Mammary epithelial cell (primary cell): ENCODE measurements at regions not wholly inside any gene's neighbourhood (a gene's known extent, or its start where the extent isn't known, plus 50 kb on each side); places are given as distances from the start of the nearest gene placed in this dataset.

ENCODE experiments used
- EZH2 ChIP-seq: IDR thresholded peaks from 2 replicates; pipeline ENCODE4 v1.6.1; 2012; ENCODE audit warnings: low read length, inconsistent platforms, borderline replicate concordance
- TF ChIP-seq, protein P1 (sequence below), 2 donors: IDR thresholded peaks in 1 of 2; conservative IDR thresholded peaks in 1 of 2; 2 replicates each; pipeline ENCODE4 v1.5.1; 2011 to 2012; ENCODE audit warnings: inconsistent platforms in 2 of 2, low read length in 2 of 2, mild to moderate bottlenecking in 2 of 2, control low read depth in 1 of 2, low read depth in 1 of 2; ENCODE audit not compliant: insufficient read depth in 1 of 2; ENCODE audit errors: extremely low read depth in 1 of 2

DNA sequence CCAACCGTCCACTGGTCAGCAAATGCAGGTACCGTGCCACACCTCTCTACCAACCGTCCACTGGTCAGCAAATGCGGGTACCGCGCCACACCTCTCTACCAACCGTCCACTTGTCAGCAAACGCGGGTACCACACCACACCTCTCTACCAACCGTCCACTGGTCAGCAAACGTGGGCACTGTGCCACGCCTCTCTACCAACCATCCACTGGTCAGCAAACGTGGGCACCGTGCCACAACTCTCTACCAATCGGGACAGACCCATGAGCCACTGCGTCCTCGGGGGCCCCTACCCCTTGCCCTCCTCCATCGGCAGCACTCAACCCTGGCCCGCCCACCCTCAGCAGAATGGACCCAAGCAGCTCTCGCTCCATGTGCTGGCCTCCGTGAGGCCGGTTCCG lies 226.4 kb upstream of the SALL3 start:
- TF ChIP-seq, protein P1, sequence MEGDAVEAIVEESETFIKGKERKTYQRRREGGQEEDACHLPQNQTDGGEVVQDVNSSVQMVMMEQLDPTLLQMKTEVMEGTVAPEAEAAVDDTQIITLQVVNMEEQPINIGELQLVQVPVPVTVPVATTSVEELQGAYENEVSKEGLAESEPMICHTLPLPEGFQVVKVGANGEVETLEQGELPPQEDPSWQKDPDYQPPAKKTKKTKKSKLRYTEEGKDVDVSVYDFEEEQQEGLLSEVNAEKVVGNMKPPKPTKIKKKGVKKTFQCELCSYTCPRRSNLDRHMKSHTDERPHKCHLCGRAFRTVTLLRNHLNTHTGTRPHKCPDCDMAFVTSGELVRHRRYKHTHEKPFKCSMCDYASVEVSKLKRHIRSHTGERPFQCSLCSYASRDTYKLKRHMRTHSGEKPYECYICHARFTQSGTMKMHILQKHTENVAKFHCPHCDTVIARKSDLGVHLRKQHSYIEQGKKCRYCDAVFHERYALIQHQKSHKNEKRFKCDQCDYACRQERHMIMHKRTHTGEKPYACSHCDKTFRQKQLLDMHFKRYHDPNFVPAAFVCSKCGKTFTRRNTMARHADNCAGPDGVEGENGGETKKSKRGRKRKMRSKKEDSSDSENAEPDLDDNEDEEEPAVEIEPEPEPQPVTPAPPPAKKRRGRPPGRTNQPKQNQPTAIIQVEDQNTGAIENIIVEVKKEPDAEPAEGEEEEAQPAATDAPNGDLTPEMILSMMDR (conservative IDR thresholded peaks at IDR 0.05 in 1 of 2, IDR thresholded peaks at IDR 0.05 in 1 of 2; ENCODE audit: extremely low read depth in 1 of 2, insufficient read depth in 1 of 2, low read depth in 1 of 2, low read length in 2 of 2): no peak
- no peak for TF ChIP-seq EZH2
